GM23248 (cell line): ENCODE measurements at regions not wholly inside any gene's neighbourhood (a gene's known extent, or its start where the extent isn't known, plus 50 kb on each side); places are given as distances from the start of the nearest gene placed in this dataset.

Experiments
- DNase-seq: peaks from one replicate; pipeline ENCODE4 v3.0.0-alpha.2; 2015
- H2AFZ ChIP-seq: fragments of 200-600 bp; sonication (generic); 2 replicates; pipeline ENCODE4 v1.6.1; 2016; ENCODE audit warnings: antibody characterized with exemption
- H3F3A ChIP-seq: fragments of 200-600 bp; sonication (generic); 2 replicates; pipeline ENCODE4 v1.6.1; 2016; ENCODE audit warnings: mild to moderate bottlenecking, antibody characterized with exemption, mixed run types; ENCODE audit not compliant: insufficient read depth
- H3K27ac ChIP-seq: fragments of 200-600 bp; sonication (generic); 2 replicates; pipeline ENCODE4 v1.5.1; 2016; ENCODE audit warnings: mild to moderate bottlenecking
- H3K27me3 ChIP-seq: fragments of 200-600 bp; sonication (generic); replicated peaks from 2 replicates; pipeline ENCODE4 v1.6.1; 2016; ENCODE audit warnings: mild to moderate bottlenecking; ENCODE audit not compliant: insufficient read depth
- H3K36me3 ChIP-seq: fragments of 200-600 bp; sonication (generic); 2 replicates; pipeline ENCODE4 v1.6.1; 2016; ENCODE audit warnings: low read depth, mild to moderate bottlenecking
- H3K4me1 ChIP-seq: fragments of 200-600 bp; sonication (generic); 2 replicates; pipeline ENCODE4 v1.6.1; 2016; ENCODE audit warnings: mild to moderate bottlenecking; ENCODE audit not compliant: insufficient read depth
- H3K4me2 ChIP-seq: fragments of 200-600 bp; sonication (generic); one replicate; pipeline ENCODE4 v1.6.1; 2016; ENCODE audit warnings: mild to moderate bottlenecking; ENCODE audit not compliant: unreplicated experiment
- H3K4me3 ChIP-seq: fragments of 200-600 bp; sonication (generic); 2 replicates; pipeline ENCODE4 v1.5.1; 2016; ENCODE audit warnings: mild to moderate bottlenecking
- H3K79me2 ChIP-seq: fragments of 200-600 bp; sonication (generic); 2 replicates; pipeline ENCODE4 v1.6.1; 2016; ENCODE audit warnings: mild to moderate bottlenecking; ENCODE audit not compliant: insufficient read depth
- H3K9ac ChIP-seq: fragments of 200-600 bp; sonication (generic); 2 replicates; pipeline ENCODE4 v1.6.1; 2016; ENCODE audit warnings: mild to moderate bottlenecking
- H3K9me2 ChIP-seq: fragments of 200-600 bp; sonication (generic); 2 replicates; pipeline ENCODE4 v1.6.1; 2016; ENCODE audit warnings: mixed run types, mild to moderate bottlenecking, moderate library complexity; ENCODE audit not compliant: insufficient read depth
- H3K9me3 ChIP-seq: fragments of 200-600 bp; sonication (generic); one replicate; pipeline ENCODE4 v1.6.1; 2017; ENCODE audit warnings: low read depth
- H4K20me1 ChIP-seq: fragments of 200-600 bp; sonication (generic); 2 replicates; pipeline ENCODE4 v1.6.0; 2016; ENCODE audit not compliant: insufficient read depth
- EZH2 ChIP-seq: fragments of 200-600 bp; sonication (generic); IDR thresholded peaks from 2 replicates; pipeline ENCODE4 v1.6.1; 2018; ENCODE audit warnings: antibody characterized with exemption, mild to moderate bottlenecking; ENCODE audit not compliant: insufficient read depth, poor library complexity, severe bottlenecking
- EZH2phosphoT487 ChIP-seq: fragments of 200-600 bp; sonication (generic); IDR thresholded peaks from 2 replicates; pipeline ENCODE4 v1.6.1; 2018; ENCODE audit warnings: antibody characterized with exemption, moderate library complexity, mild to moderate bottlenecking, low read depth; ENCODE audit not compliant: insufficient read depth
- WGBS, 2 experiments: methylation state at CpG; one replicate each; pipeline ENCODE4 v1.1.6; 2015 to 2017; ENCODE audit warnings: low lambda C conversion rate in 2 of 2, low coverage in 1 of 2; ENCODE audit errors: missing lambda C conversion rate in 2 of 2; 5-methylcytosine and 5-hydroxymethylcytosine counted together
- in situ Hi-C: fragments of 300-500 bp; cut with MboI; formaldehyde crosslinking; loops from 2 replicates; pipeline ENCODE4 v1.15.0; 2020

- no peak overlapping the region for H3K9ac ChIP-seq
- no peaks in the 10 kb centered on the region for H3K9me3 ChIP-seq
- no peak overlapping the region for H3K27ac ChIP-seq
- in situ Hi-C loops, result no loop called here
- H3K4me3 ChIP-seq, result no peak overlapping the region
- H3K27me3 ChIP-seq, result no peaks in the 10 kb centered on the region
- H3F3A ChIP-seq, result no peaks in the 10 kb centered on the region
- H3K4me2 ChIP-seq, result no peak overlapping the region
- H3K36me3 ChIP-seq, result no peaks in the 10 kb centered on the region
- no peaks in the 10 kb centered on the region for H3K79me2 ChIP-seq
- no peaks in the 10 kb centered on the region for H4K20me1 ChIP-seq
- TF ChIP-seq EZH2 (no peak), EZH2phosphoT487 (no peak)
- H2AFZ ChIP-seq, result no peak overlapping the region
- H3K9me2 ChIP-seq, result no peaks in the 10 kb centered on the region
- no peaks in the 10 kb centered on the region for H3K4me1 ChIP-seq
- no peak for DNase-seq
- 82 to 83% methylated on average over 1 of the region's 1 CpG for WGBS, 2 experiments
These were observed 268.7 kb upstream of the EMCN start for GRCh38 chr4:100786481-100786880.

GRCh38 chr4:100782356-100782755 lies 264.5 kb upstream of the EMCN start:
- no peaks in the 10 kb centered on the region for H3K9me2 ChIP-seq
- WGBS, 2 experiments, result 38 to 41% methylated on average over 5 of the region's 5 CpGs
- no peaks in the 10 kb centered on the region for H3K9me3 ChIP-seq
- no peak for TF ChIP-seq EZH2phosphoT487
- TF ChIP-seq EZH2, result no peak
- H3K27ac ChIP-seq, result no peak overlapping the region
- no peak overlapping the region for H3K4me3 ChIP-seq
- H3K4me2 ChIP-seq, result no peak overlapping the region
- no peaks in the 10 kb centered on the region for H3K27me3 ChIP-seq
- no peaks in the 10 kb centered on the region for H3K79me2 ChIP-seq
- H4K20me1 ChIP-seq, result no peaks in the 10 kb centered on the region
- no peak for DNase-seq
- H3F3A ChIP-seq, result no peaks in the 10 kb centered on the region
- no peak overlapping the region for H3K9ac ChIP-seq
- H2AFZ ChIP-seq, result no peak overlapping the region
- no peaks in the 10 kb centered on the region for H3K4me1 ChIP-seq
- in situ Hi-C loops, result no loop called here
- H3K36me3 ChIP-seq, result no peaks in the 10 kb centered on the region

DNA sequence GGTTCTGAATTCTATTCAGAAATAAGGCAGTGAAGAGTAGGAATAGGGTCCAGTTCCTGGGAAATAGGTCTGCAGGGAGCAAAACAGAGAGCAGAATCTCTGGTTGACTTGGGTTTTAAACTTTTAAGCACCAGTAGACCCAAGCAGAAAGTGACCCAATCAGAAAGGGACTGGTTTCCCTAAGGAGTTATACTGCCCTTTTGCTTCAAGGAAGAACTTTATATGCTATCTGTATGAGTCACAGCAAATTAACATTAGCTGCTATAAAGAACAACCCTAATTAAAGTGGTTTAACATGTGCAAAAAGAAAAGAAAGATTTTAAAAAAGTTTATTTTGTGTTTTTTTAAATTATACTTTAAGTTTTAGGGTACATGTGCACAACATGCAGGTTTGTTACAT lies 263.6 kb upstream of the EMCN start:
- DNase-seq, result no peak
- no peaks in the 10 kb centered on the region for H3K9me2 ChIP-seq
- no peaks in the 10 kb centered on the region for H3K79me2 ChIP-seq
- H3K4me1 ChIP-seq, result no peaks in the 10 kb centered on the region
- no peak overlapping the region for H3K27ac ChIP-seq
- no peaks in the 10 kb centered on the region for H4K20me1 ChIP-seq
- H3K4me3 ChIP-seq, result no peak overlapping the region
- no peak overlapping the region for H3K4me2 ChIP-seq
- no peak overlapping the region for H2AFZ ChIP-seq
- H3K9ac ChIP-seq, result no peak overlapping the region
- no peaks in the 10 kb centered on the region for H3K9me3 ChIP-seq
- H3K27me3 ChIP-seq, result no peaks in the 10 kb centered on the region
- TF ChIP-seq EZH2 (no peak), EZH2phosphoT487 (no peak)
- H3K36me3 ChIP-seq, result no peaks in the 10 kb centered on the region
- in situ Hi-C loops, result no loop called here
- H3F3A ChIP-seq, result no peaks in the 10 kb centered on the region

DNA sequence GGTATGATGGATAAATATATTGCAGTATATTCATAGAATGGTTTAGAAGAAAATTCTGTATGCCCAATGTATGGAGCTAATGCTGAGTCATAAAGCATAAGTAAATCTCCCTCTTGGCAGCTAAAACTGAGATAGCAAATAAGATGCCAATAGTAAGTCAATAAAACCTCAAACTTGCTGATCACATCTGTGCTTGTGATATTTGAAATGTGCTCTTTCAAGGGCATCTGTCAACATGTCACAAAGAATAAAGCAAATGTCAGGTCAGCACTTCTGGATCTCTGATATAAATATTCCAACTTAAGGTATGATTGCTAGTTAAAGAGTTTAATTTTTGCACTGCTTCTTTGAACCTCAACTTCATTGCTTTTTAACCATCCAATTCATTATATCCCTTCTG lies 262.3 kb upstream of the EMCN start:
- no peaks in the 10 kb centered on the region for H3K27me3 ChIP-seq
- H3K9me2 ChIP-seq, result no peaks in the 10 kb centered on the region
- no peaks in the 10 kb centered on the region for H3K79me2 ChIP-seq
- no peaks in the 10 kb centered on the region for H3K36me3 ChIP-seq
- H3K27ac ChIP-seq, result no peak overlapping the region
- in situ Hi-C loops, result no loop called here
- TF ChIP-seq EZH2, result no peak
- no peak for TF ChIP-seq EZH2phosphoT487
- no peak overlapping the region for H3K9ac ChIP-seq
- no peaks in the 10 kb centered on the region for H3K9me3 ChIP-seq
- H4K20me1 ChIP-seq, result no peaks in the 10 kb centered on the region
- H3F3A ChIP-seq, result no peaks in the 10 kb centered on the region
- no peak overlapping the region for H3K4me3 ChIP-seq
- H3K4me1 ChIP-seq, result no peaks in the 10 kb centered on the region
- H2AFZ ChIP-seq, result no peak overlapping the region
- DNase-seq, result no peak
- no peak overlapping the region for H3K4me2 ChIP-seq

DNA sequence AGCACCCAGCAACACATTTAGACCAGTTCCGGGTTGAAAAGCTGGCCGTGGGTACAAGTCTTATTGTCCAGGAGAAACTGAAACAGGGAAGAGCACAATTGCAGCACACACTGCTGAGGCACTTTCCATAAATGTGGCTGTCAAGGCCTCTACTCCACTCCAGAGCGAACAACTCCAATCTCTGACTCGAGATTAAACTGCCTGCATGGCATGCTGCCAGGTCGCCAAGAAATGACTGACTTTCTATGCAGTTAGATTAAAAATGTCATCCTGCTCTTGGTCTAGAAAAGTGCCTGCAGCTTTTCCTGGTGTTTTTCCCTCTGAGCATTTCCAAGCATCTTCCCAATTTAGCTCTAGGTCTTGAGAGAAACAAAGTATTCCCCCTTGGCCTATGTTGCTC lies 260.6 kb upstream of the EMCN start:
- DNase-seq, result no peak
- H3K4me3 ChIP-seq, result no peak overlapping the region
- H3K27ac ChIP-seq, result no peak overlapping the region
- no peaks in the 10 kb centered on the region for H4K20me1 ChIP-seq
- no peak overlapping the region for H3K9ac ChIP-seq
- no peaks in the 10 kb centered on the region for H3K4me1 ChIP-seq
- 83 to 84% methylated on average over 5 of the region's 5 CpGs for WGBS, 2 experiments
- H3K36me3 ChIP-seq, result no peaks in the 10 kb centered on the region
- H3K4me2 ChIP-seq, result no peak overlapping the region
- H3K27me3 ChIP-seq, result no peaks in the 10 kb centered on the region
- H3F3A ChIP-seq, result no peaks in the 10 kb centered on the region
- in situ Hi-C loops, result no loop called here
- no peaks in the 10 kb centered on the region for H3K79me2 ChIP-seq
- TF ChIP-seq EZH2phosphoT487 (no peak), EZH2 (no peak)
- H2AFZ ChIP-seq, result no peak overlapping the region
- no peaks in the 10 kb centered on the region for H3K9me3 ChIP-seq
- no peaks in the 10 kb centered on the region for H3K9me2 ChIP-seq
